Type B pancreatic cell (in vitro differentiated cells): ENCODE measurements at regions not wholly inside any gene's neighbourhood (a gene's known extent, or its start where the extent isn't known, plus 50 kb on each side); places are given as distances from the start of the nearest gene placed in this dataset.
A peak's percentile ranks its signal among the peaks of the same experiment; 100 is the strongest.

Source experiments
- DNase-seq: peaks from one replicate; pipeline ENCODE4 v3.0.0; 2021; ENCODE audit warnings: mixed read lengths; ENCODE audit not compliant: unreplicated experiment; ENCODE audit errors: extremely low spot score
- H3K27ac Mint-ChIP-seq: 2 replicates; pipeline ENCODE4 v1.8.0; 2021; ENCODE audit warnings: mild to moderate bottlenecking, mixed read lengths
- H3K27me3 Mint-ChIP-seq: 2 replicates; pipeline ENCODE4 v1.8.0; 2021; ENCODE audit warnings: mixed read lengths
- H3K36me3 Mint-ChIP-seq: 2 replicates; pipeline ENCODE4 v1.8.0; 2021; ENCODE audit warnings: mixed read lengths
- H3K4me1 Mint-ChIP-seq: one replicate; pipeline ENCODE4 v1.8.0; 2021; ENCODE audit warnings: mixed read lengths; ENCODE audit not compliant: unreplicated experiment
- H3K4me3 Mint-ChIP-seq: 2 replicates; pipeline ENCODE4 v1.8.0; 2021; ENCODE audit warnings: mild to moderate bottlenecking, mixed read lengths
- H3K9me3 Mint-ChIP-seq: 2 replicates; pipeline ENCODE4 v1.8.0; 2021; ENCODE audit warnings: mixed read lengths
- CTCF ChIP-seq: fragments of 200-600 bp; sonication (generic); conservative IDR thresholded peaks from 2 replicates; pipeline ENCODE4 v1.5.0; 2021; ENCODE audit warnings: antibody characterized with exemption, mild to moderate bottlenecking

DNA sequence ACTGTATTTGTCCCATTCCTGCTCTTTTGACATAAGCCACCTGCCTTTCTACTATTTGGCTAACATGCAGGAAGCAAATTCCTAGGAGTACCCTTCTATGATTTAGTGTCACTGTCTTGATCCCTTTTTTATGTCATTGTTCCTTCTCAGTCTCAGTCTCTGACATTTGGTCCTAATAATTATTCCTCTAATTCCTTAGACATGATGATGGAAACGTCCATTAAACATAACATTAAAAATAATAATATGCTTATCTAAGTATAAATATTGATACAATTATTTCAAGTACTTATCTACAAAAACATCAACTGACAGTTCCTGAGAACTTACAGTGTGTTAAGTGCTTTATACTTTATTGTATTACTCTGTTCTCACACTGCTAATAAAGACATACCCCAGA lies 857.0 kb upstream of the LCORL start:
- no peak for DNase-seq
- Mint-ChIP-seq H3K4me3 (no peak overlapping the region), H3K27ac (no peak overlapping the region), H3K4me1 (peaks cover 6% of the 10 kb centered on the region), H3K36me3 (no peaks in the 10 kb centered on the region), H3K9me3 (peaks cover 5% of the 10 kb centered on the region), H3K27me3 (no peaks in the 10 kb centered on the region)
- no peak for TF ChIP-seq CTCF

DNA sequence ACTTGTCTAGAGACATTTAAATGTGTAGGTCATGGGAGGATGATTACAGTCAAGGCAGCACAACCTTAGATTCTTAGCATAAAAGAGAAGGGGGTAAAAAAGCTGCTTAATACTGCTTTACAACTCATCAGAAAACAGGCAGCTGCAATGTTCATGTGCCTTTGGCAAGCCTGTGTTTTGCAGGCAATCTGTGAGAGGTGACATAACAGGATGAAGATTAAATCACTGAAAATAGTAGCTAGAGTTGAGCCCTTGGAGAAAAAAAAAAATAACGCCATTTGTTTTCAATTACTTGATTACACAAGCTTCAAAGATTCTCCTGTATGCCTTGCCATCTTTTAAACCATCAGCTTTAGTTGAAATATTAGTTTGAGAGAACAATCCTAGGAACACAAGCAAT lies 847.6 kb upstream of the LCORL start:
- Mint-ChIP-seq H3K36me3 (no peaks in the 10 kb centered on the region), H3K9me3 (peaks cover 5% of the 10 kb centered on the region), H3K27ac (no peak overlapping the region), H3K27me3 (no peaks in the 10 kb centered on the region), H3K4me1 (peaks cover 17% of the 10 kb centered on the region), H3K4me3 (no peak overlapping the region)
- DNase-seq: no peak
- no peak for TF ChIP-seq CTCF

DNA sequence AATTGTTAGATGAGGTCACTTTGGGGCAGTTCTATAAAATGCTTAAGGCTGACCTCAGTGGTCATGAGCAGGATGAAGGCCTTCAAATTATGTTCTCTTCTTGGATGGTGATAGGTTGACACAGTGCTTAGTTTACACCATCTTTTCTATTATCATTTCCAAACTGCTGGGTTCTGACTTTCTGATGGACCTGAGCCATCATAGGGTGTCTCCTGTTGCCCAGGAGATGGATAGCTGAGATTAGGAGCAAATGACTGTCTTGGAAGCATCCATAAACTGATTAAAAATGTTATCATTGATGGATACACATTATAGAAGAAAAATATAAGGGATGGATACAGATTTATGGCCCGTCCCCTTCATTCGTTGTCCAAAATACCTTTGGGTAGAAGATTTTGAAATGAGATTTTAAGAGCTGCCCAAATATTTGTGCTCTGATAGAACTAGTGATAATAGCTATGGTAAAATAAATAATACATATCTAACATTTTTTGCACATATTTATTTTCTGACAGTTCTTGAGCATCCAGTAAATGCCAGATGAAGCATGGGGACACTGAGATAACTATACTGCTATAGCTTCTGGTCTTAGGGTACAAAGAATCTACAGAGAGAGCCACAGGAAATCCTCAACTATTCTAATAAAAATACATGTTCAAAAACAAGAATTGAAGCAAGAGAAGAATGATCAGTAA lies 839.4 kb upstream of the LCORL start:
- no peak overlapping the region for H3K4me3 Mint-ChIP-seq
- H3K9me3 Mint-ChIP-seq: no peaks in the 10 kb centered on the region
- H3K27me3 Mint-ChIP-seq: no peaks in the 10 kb centered on the region
- DNase-seq: no peak
- no peak overlapping the region for H3K27ac Mint-ChIP-seq
- TF ChIP-seq CTCF: no peak
- peaks cover 14% of the 10 kb centered on the region for H3K4me1 Mint-ChIP-seq
- H3K36me3 Mint-ChIP-seq: no peaks in the 10 kb centered on the region

- Mint-ChIP-seq H3K9me3 (no peaks in the 10 kb centered on the region), H3K27ac (peak overlapping the region; percentile 9)
- no peak for TF ChIP-seq CTCF
Observed at GRCh38 chr4:18859468-18859867, 837.9 kb upstream of the LCORL start.

GRCh38 chr4:18858229-18858922 lies 836.8 kb upstream of the LCORL start:
- TF ChIP-seq CTCF: no peak
- H3K4me1 Mint-ChIP-seq: peaks cover 14% of the 10 kb centered on the region
- H3K27me3 Mint-ChIP-seq: no peaks in the 10 kb centered on the region
- no peaks in the 10 kb centered on the region for H3K36me3 Mint-ChIP-seq
- no peak overlapping the region for H3K4me3 Mint-ChIP-seq
- DNase-seq: no peak
- H3K27ac Mint-ChIP-seq: no peak overlapping the region
- H3K9me3 Mint-ChIP-seq: no peaks in the 10 kb centered on the region

More at GRCh38 chr4:18859468-18859867, 837.9 kb upstream of the LCORL start:
- Mint-ChIP-seq H3K4me1 (peaks cover 14% of the 10 kb centered on the region), H3K36me3 (no peaks in the 10 kb centered on the region), H3K4me3 (peak overlapping the region; percentile 3), H3K27me3 (no peaks in the 10 kb centered on the region)
- DNase-seq: no peak
